H1 (cell line): ENCODE measurements at regions not wholly inside any gene's neighbourhood (a gene's known extent, or its start where the extent isn't known, plus 50 kb on each side); places are given as distances from the start of the nearest gene placed in this dataset.

Experiments used
- CBX5 ChIP-seq: fragments of 300-800, 300-1000 bp; sonication (generic); IDR thresholded peaks from 2 replicates; pipeline ENCODE4 v1.7.1; 2016; ENCODE audit warnings: antibody characterized with exemption, low read length, low read depth
- EGR1 ChIP-seq: IDR thresholded peaks from 2 replicates; pipeline ENCODE4 v1.6.1; 2011; ENCODE audit warnings: low read depth, low read length, borderline replicate concordance
- MAX ChIP-seq: IDR thresholded peaks from 2 replicates; pipeline ENCODE4 v1.6.1; 2012; ENCODE audit warnings: inconsistent platforms
- SP4 ChIP-seq: IDR thresholded peaks from 2 replicates; pipeline ENCODE4 v1.6.1; 2012; ENCODE audit warnings: low read length, inconsistent platforms
- TBP ChIP-seq: IDR thresholded peaks from 2 replicates; pipeline ENCODE4 v1.6.1; 2011; ENCODE audit warnings: low read depth, low read length, improper control_type of control experiment
- YY1 ChIP-seq: IDR thresholded peaks from 2 replicates; pipeline ENCODE4 v1.6.1; 2011; ENCODE audit warnings: low read depth, mild to moderate bottlenecking, low read length

- TF ChIP-seq CBX5 = no peak
- TF ChIP-seq MAX = no peak
- TF ChIP-seq SP4 = no peak
- no peak for TF ChIP-seq YY1
- TF ChIP-seq TBP = no peak
- no peak for TF ChIP-seq EGR1
Measured at GRCh38 chr6:146948790-146949342, 255.4 kb upstream of the STXBP5 start (continued).
